Lung (tissue), 11 donors: ENCODE measurements at regions not wholly inside any gene's neighbourhood (a gene's known extent, or its start where the extent isn't known, plus 50 kb on each side); places are given as distances from the start of the nearest gene placed in this dataset.

Experiments used
- ATAC-seq: fragments of 200-7000 bp; cut with Tn5 transposase; one replicate; pipeline ENCODE4 v1.9.1; 2020; ENCODE audit warnings: moderate number of reproducible peaks; ENCODE audit not compliant: insufficient read depth, low FRiP score
- DNase-seq, 3 donors: peaks; one replicate each; pipeline ENCODE4 v3.0.0-alpha.2; 2013 to 2017
- H3K27ac ChIP-seq, 2 donors: one replicate each; pipeline ENCODE4 v1.5.1; 2013; ENCODE audit warnings: mild to moderate bottlenecking in 2 of 2, moderate library complexity in 2 of 2, control low read depth in 1 of 2, inconsistent platforms in 1 of 2, low read depth in 1 of 2, low read length in 1 of 2
- H3K27me3 ChIP-seq, 3 donors: one replicate each; pipeline ENCODE4 v1.5.1; 2013; ENCODE audit warnings: low read length in 2 of 3; ENCODE audit not compliant: control insufficient read depth in 3 of 3, insufficient read depth in 3 of 3
- H3K36me3 ChIP-seq, 4 donors: one replicate each; pipeline ENCODE4 v1.5.1; 2013; ENCODE audit warnings: low read length in 4 of 4, mild to moderate bottlenecking in 1 of 4, moderate library complexity in 1 of 4; ENCODE audit not compliant: control insufficient read depth in 4 of 4, insufficient read depth in 4 of 4
- H3K4me1 ChIP-seq, 5 donors: one replicate each; pipeline ENCODE4 v1.5.1; 2013; ENCODE audit warnings: low read length in 5 of 5, mild to moderate bottlenecking in 2 of 5, moderate library complexity in 1 of 5; ENCODE audit not compliant: control insufficient read depth in 5 of 5, insufficient read depth in 5 of 5
- H3K4me3 ChIP-seq: one replicate; pipeline ENCODE4 v1.5.1; 2013; ENCODE audit warnings: mild to moderate bottlenecking, control low read depth, moderate library complexity
- H3K9ac ChIP-seq, 2 donors: one replicate each; pipeline ENCODE4 v1.5.1; 2013; ENCODE audit warnings: low read length in 2 of 2, control low read depth in 1 of 2; ENCODE audit not compliant: insufficient read depth in 1 of 2
- H3K9me3 ChIP-seq, 4 donors: one replicate each; pipeline ENCODE4 v1.5.1; 2013; ENCODE audit warnings: low read length in 3 of 4, mild to moderate bottlenecking in 1 of 4, moderate library complexity in 1 of 4; ENCODE audit not compliant: control insufficient read depth in 4 of 4, insufficient read depth in 3 of 4
- WGBS, 2 donors: extraction: QIAGEN DNeasy Blood & Tissue Kit; methylation state at CpG; one replicate each; pipeline ENCODE4 v1.1.7; 2013; 5-methylcytosine and 5-hydroxymethylcytosine counted together
- TF ChIP-seq, protein P1 (sequence below): IDR thresholded peaks from 2 replicates; pipeline ENCODE4 v1.5.1; 2012; ENCODE audit warnings: mild to moderate bottlenecking; ENCODE audit errors: control extremely low read depth, extremely low read depth
- donor health status: control.
- donor health status: control.
- donor health status: Bipolar disorder and iron deficiency.
- donor health status: healthy.
- donor health status: DM: yes; HTN: yes; CAD: no.

DNA sequence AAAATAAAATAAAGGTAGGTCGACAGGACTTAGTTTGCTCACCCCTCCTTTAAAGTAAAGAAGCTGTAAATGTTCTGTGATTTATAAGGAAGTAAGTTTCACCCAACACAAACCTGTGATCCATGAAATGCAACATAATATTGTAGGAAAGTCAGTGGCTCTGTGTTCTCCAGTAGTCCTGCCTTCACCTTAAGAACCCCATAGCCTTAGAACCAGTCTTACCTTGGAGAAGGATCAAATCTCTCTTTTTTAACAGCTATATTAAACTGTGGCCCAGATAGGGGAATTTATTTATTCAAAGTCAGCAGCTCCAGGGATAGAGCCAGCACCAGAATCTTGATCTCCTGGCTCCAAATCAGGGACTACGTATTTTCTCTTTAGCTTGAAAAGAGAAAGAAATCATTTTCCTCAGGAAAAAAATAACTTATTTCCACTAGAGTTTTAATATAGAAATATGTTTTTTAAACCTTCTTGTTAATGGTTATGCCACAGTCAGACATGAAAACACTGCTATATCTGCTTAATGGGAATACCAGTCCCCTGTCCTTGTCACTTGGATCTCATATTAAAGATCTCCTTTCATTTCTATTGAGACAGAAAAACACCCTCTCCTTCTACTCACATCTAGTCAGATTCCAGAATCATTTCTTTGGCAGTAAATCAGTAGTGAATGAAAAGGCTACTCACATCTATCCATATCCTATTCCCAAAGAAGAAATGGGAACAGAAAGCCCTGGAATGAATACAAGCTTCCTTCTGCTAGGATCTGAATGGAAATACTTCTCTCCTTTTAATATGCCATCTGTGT is 269.2 kb upstream of the TNC start:
- WGBS, 2 donors = 45 to 63% methylated on average over 2 of the region's 2 CpGs
- ATAC-seq (no peak), DNase-seq (no peak)
- Histone ChIP-seq H3K27ac (no peak overlapping the region), H3K36me3 (no peaks in the 10 kb centered on the region), H3K9me3 (peaks cover 0 to 10% (median 9%) of the 10 kb centered on the region in 4 donors), H3K9ac (peak overlapping the region in 1 of 2 donors; percentile 8), H3K4me1 (peaks cover 0 to 7% (median 0%) of the 10 kb centered on the region in 5 donors), H3K27me3 (no peaks in the 10 kb centered on the region), H3K4me3 (no peak overlapping the region)
- TF ChIP-seq, protein P1, sequence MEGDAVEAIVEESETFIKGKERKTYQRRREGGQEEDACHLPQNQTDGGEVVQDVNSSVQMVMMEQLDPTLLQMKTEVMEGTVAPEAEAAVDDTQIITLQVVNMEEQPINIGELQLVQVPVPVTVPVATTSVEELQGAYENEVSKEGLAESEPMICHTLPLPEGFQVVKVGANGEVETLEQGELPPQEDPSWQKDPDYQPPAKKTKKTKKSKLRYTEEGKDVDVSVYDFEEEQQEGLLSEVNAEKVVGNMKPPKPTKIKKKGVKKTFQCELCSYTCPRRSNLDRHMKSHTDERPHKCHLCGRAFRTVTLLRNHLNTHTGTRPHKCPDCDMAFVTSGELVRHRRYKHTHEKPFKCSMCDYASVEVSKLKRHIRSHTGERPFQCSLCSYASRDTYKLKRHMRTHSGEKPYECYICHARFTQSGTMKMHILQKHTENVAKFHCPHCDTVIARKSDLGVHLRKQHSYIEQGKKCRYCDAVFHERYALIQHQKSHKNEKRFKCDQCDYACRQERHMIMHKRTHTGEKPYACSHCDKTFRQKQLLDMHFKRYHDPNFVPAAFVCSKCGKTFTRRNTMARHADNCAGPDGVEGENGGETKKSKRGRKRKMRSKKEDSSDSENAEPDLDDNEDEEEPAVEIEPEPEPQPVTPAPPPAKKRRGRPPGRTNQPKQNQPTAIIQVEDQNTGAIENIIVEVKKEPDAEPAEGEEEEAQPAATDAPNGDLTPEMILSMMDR = no peak

DNA sequence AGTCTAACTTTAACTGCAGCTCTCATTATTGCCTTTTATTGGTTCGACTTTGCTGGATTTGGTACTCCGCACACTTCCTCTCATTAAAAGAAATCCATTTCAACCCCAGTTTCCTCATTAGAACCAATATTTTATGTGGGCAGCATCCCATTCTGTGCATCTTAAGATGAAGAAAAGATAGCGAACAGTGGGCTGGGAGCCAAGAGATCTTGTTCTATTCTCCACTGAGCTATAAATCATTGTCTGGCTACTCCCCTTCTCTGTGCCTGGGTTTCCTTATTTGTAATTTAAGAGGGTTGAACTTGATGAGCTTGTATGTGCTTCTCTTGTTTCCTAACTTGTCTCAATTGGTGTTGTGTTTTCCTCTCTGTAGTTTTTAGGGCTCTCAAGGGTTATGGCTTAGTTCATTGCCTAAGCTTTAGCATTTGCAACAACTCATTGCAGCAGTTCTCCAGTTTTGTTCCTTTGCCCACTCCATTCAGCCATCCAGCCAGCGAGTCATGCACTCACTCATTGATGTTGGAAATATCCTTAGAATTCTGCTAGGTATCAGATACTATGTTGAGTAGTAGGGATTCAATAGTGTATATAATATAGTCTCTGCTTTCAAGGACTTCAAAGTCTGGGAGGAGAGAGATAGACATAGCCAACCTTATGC is 273.3 kb upstream of the TNC start:
- Histone ChIP-seq H3K27ac (no peak overlapping the region), H3K27me3 (no peaks in the 10 kb centered on the region), H3K9me3 (no peaks in the 10 kb centered on the region), H3K4me1 (peaks cover 0 to 19% (median 0%) of the 10 kb centered on the region in 5 donors), H3K9ac (no peak overlapping the region), H3K36me3 (no peaks in the 10 kb centered on the region), H3K4me3 (no peak overlapping the region)
- ATAC-seq (no peak), DNase-seq (no peak)
- TF ChIP-seq, protein P1 = no peak
- WGBS, 2 donors = 81 to 83% methylated on average over 4 of the region's 4 CpGs

DNA sequence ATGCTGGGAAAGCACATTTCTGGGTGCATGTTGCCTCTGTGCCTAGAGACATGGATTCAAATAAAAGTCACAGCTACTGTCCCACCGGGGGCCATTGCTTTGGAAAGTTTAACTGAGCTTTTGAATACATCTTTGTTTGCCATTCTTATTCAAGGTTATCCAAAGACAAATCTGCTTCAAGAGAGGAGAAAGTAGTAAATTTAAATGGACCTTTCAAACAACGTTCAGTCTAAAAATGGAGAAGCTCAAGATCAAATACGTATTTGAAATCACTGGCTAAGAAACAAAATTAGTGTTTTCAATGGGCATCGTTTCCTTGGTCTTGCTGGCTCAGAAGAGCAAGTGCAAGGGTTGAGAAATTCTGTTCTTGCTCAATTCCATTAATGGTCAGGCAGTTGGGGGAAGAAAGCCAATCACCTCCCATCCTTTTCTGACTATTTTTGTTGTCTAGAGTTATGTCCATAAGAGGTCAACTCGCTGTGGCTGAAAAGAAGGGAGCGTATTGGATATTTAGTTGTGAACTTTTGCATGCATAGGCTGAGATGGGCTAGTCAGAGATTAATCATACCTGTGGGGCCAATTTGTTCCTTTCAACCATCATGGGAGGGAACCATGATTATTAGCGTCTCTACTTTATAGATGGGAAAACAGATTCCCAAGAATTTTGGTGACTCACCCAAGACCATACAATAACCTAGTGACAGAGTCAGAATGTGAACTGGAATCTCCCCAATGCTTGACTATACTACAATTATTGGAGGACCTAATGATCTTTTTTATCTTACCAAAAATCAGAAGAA is 276.2 kb upstream of the TNC start:
- TF ChIP-seq, protein P1 = no peak
- no peak overlapping the region for H3K27ac ChIP-seq
- no peak overlapping the region for H3K9ac ChIP-seq
- no peaks in the 10 kb centered on the region for H3K27me3 ChIP-seq
- 82 to 88% methylated on average over 7 of the region's 7 CpGs for WGBS, 2 donors
- H3K36me3 ChIP-seq = no peaks in the 10 kb centered on the region
- DNase-seq (no peak), ATAC-seq (no peak)
- no peaks in the 10 kb centered on the region for H3K9me3 ChIP-seq
- peaks cover 0 to 28% (median 1%) of the 10 kb centered on the region in 5 donors for H3K4me1 ChIP-seq
- no peak overlapping the region for H3K4me3 ChIP-seq
